K562 (cell line): ENCODE measurements at regions not wholly inside any gene's neighbourhood (a gene's known extent, or its start where the extent isn't known, plus 50 kb on each side); places are given as distances from the start of the nearest gene placed in this dataset.

ENCODE experiments used
- ETS2 ChIP-seq: IDR thresholded peaks from 2 replicates; pipeline ENCODE4 v1.6.1; 2016; ENCODE audit warnings: borderline replicate concordance, missing genetic modification characterization, mild to moderate bottlenecking, moderate library complexity, missing compliant biosample characterization; ENCODE audit not compliant: poor library complexity, severe bottlenecking
- KAT2B ChIP-seq: IDR thresholded peaks from one replicate; pipeline ENCODE4 v1.6.1; 2012; ENCODE audit warnings: low read depth, mild to moderate bottlenecking, control low read depth, inconsistent platforms, low read length, moderate library complexity
- MAFG ChIP-seq: fragments of 450-650 bp; conservative IDR thresholded peaks from 2 replicates; pipeline ENCODE4 v1.6.1; 2016; ENCODE audit warnings: missing genetic modification characterization, missing compliant biosample characterization
- NFIX ChIP-seq: fragments of 250-450 bp; sonication (Bioruptor Pico); IDR thresholded peaks from 2 replicates; pipeline ENCODE4 v1.4.0; 2020; ENCODE audit warnings: low read depth, mild to moderate bottlenecking, moderate library complexity
- PHF8 ChIP-seq: fragments of 200-600 bp; sonication (generic); IDR thresholded peaks from 2 replicates; pipeline ENCODE4 v1.6.1; 2012; ENCODE audit warnings: mixed run types, mild to moderate bottlenecking, inconsistent platforms, low read length, moderate library complexity, borderline replicate concordance
- POLR2A ChIP-seq: fragments of 450-650 bp; conservative IDR thresholded peaks from 2 replicates; pipeline ENCODE4 v1.6.1; 2016
- ZFP36 ChIP-seq: fragments of 150-350 bp; IDR thresholded peaks from 2 replicates; pipeline ENCODE4 v1.6.1; 2018; ENCODE audit warnings: low read length, low read depth; ENCODE audit not compliant: partially characterized antibody
- ZNF263 ChIP-seq: sonication (generic); formaldehyde crosslinking; IDR thresholded peaks from 2 replicates; pipeline ENCODE4 v1.8.0; 2022; ENCODE audit warnings: mild to moderate bottlenecking, missing genetic modification reagents, borderline replicate concordance
- ZZZ3 ChIP-seq: fragments of 450-650 bp; IDR thresholded peaks from 2 replicates; pipeline ENCODE4 v1.6.1; 2016; ENCODE audit warnings: antibody characterized with exemption, mild to moderate bottlenecking, moderate library complexity
- TF ChIP-seq, protein P1 (sequence below): fragments of 250-450 bp; sonication (Bioruptor Pico); IDR thresholded peaks from 2 replicates; pipeline ENCODE4 v1.4.0; 2020; ENCODE audit warnings: mild to moderate bottlenecking, moderate library complexity
- TF ChIP-seq, protein P2 (sequence below): fragments of 450-650 bp; IDR thresholded peaks from 2 replicates; pipeline ENCODE4 v1.6.1; 2016; ENCODE audit warnings: low read depth

DNA sequence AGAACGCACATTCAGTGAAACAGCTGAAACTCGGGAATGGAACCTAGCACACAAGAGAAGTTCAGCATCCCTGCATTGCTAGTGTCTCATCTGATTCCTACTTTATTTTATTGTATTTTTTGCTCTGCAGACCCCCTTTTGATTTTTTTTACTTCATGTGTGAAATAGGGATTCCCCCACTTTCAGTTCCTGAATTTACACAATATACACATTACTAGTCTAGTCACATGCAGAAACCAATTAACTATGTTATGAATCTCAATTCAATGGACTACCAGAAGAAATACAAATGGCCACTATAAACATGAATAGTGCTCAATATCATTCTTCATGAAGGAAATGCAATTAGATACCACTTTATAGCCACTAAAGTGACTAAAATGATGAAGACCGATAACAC is 386.1 kb upstream of the COBL start:
- TF ChIP-seq PHF8: no peak
- no peak for TF ChIP-seq POLR2A
- TF ChIP-seq ZNF263 (CRISPR knock-in tag): no peak
- TF ChIP-seq ZZZ3: no peak
- TF ChIP-seq, protein P1, sequence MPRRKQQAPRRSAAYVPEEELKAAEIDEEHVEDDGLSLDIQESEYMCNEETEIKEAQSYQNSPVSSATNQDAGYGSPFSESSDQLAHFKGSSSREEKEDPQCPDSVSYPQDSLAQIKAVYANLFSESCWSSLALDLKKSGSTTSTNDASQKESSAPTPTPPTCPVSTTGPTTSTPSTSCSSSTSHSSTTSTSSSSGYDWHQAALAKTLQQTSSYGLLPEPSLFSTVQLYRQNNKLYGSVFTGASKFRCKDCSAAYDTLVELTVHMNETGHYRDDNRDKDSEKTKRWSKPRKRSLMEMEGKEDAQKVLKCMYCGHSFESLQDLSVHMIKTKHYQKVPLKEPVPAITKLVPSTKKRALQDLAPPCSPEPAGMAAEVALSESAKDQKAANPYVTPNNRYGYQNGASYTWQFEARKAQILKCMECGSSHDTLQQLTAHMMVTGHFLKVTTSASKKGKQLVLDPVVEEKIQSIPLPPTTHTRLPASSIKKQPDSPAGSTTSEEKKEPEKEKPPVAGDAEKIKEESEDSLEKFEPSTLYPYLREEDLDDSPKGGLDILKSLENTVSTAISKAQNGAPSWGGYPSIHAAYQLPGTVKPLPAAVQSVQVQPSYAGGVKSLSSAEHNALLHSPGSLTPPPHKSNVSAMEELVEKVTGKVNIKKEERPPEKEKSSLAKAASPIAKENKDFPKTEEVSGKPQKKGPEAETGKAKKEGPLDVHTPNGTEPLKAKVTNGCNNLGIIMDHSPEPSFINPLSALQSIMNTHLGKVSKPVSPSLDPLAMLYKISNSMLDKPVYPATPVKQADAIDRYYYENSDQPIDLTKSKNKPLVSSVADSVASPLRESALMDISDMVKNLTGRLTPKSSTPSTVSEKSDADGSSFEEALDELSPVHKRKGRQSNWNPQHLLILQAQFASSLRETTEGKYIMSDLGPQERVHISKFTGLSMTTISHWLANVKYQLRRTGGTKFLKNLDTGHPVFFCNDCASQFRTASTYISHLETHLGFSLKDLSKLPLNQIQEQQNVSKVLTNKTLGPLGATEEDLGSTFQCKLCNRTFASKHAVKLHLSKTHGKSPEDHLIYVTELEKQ: no peak
- no peak for TF ChIP-seq KAT2B
- TF ChIP-seq ZFP36: no peak
- no peak for TF ChIP-seq NFIX (CRISPR knock-in tag)
- TF ChIP-seq, protein P2, sequence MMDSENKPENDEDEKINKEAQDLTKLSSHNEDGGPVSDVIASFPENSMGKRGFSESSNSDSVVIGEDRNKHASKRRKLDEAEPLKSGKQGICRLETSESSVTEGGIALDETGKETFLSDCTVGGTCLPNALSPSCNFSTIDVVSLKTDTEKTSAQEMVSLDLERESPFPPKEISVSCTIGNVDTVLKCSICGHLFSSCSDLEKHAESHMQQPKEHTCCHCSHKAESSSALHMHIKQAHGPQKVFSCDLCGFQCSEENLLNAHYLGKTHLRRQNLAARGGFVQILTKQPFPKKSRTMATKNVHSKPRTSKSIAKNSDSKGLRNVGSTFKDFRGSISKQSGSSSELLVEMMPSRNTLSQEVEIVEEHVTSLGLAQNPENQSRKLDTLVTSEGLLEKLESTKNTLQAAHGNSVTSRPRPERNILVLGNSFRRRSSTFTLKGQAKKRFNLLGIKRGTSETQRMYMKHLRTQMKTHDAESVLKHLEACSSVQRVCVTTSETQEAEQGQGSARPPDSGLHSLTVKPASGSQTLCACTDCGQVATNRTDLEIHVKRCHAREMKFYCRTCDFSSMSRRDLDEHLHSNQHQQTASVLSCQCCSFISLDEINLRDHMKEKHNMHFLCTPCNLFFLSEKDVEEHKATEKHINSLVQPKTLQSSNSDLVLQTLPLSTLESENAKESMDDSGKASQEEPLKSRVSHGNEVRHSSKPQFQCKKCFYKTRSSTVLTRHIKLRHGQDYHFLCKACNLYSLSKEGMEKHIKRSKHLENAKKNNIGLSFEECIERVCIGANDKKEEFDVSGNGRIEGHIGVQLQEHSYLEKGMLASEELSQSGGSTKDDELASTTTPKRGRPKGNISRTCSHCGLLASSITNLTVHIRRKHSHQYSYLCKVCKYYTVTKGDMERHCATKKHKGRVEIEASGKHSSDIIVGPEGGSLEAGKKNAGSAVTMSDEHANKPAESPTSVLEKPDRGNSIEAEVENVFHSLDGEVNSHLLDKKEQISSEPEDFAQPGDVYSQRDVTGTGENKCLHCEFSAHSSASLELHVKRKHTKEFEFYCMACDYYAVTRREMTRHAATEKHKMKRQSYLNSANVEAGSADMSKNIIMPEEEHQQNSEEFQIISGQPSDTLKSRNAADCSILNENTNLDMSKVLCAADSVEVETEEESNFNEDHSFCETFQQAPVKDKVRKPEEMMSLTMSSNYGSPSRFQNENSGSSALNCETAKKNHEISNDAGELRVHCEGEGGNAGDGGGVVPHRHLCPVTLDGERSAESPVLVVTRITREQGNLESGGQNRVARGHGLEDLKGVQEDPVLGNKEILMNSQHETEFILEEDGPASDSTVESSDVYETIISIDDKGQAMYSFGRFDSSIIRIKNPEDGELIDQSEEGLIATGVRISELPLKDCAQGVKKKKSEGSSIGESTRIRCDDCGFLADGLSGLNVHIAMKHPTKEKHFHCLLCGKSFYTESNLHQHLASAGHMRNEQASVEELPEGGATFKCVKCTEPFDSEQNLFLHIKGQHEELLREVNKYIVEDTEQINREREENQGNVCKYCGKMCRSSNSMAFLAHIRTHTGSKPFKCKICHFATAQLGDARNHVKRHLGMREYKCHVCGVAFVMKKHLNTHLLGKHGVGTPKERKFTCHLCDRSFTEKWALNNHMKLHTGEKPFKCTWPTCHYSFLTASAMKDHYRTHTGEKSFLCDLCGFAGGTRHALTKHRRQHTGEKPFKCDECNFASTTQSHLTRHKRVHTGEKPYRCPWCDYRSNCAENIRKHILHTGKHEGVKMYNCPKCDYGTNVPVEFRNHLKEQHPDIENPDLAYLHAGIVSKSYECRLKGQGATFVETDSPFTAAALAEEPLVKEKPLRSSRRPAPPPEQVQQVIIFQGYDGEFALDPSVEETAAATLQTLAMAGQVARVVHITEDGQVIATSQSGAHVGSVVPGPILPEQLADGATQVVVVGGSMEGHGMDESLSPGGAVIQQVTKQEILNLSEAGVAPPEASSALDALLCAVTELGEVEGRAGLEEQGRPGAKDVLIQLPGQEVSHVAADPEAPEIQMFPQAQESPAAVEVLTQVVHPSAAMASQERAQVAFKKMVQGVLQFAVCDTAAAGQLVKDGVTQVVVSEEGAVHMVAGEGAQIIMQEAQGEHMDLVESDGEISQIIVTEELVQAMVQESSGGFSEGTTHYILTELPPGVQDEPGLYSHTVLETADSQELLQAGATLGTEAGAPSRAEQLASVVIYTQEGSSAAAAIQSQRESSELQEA: no peak
- TF ChIP-seq MAFG (tag): no peak
- TF ChIP-seq ETS2 (tag): no peak
